ENCODE measurements at regions not wholly inside any gene's neighbourhood (a gene's known extent, or its start where the extent isn't known, plus 50 kb on each side); places are given as distances from the start of the nearest gene placed in this dataset.

DNA sequence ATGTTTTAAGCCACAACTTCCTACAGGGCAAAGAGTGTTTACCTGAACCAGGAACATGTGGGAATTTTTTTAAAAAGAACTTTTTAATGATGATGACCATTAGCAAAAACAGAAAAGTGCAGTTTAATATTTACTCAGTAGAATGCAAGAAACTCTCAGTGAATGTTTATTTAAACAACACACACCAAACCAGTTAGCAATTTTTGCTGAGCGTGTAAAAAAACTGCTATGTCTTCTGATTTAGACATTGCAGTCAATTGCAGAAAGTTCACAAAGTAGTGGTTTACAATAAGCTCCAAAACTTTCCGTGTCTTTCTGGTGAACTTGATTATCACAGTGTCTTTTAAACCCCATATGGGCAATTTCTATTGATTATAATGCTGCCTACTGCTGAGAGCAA, 273.7 kb upstream of the DIAPH2 start:
- DNase-seq (no peak), ATAC-seq (peak in 3 of 4 donors; percentile 33 to 57 (median 34))
- Histone ChIP-seq H3K27me3 (no peaks in the 10 kb centered on the region), H3K4me1 (peaks cover 0 to 4% (median 0%) of the 10 kb centered on the region in 4 donors), H3K4me3 (no peak overlapping the region), H3K36me3 (no peaks in the 10 kb centered on the region), H3K27ac (peak overlapping the region in 1 of 3 donors; percentile 14), H3K9me3 (no peaks in the 10 kb centered on the region)
- WGBS (ENCODE audit: insufficient coverage, low coverage, low lambda C conversion rate, missing lambda C conversion rate) = 38% methylated on average over 2 of the region's 2 CpGs
- intact Hi-C loops (cut with DNase I) = no loop called here
- no peak for TF ChIP-seq POLR2A (IDR thresholded peaks at IDR 0.05)
- TF ChIP-seq, protein P1, sequence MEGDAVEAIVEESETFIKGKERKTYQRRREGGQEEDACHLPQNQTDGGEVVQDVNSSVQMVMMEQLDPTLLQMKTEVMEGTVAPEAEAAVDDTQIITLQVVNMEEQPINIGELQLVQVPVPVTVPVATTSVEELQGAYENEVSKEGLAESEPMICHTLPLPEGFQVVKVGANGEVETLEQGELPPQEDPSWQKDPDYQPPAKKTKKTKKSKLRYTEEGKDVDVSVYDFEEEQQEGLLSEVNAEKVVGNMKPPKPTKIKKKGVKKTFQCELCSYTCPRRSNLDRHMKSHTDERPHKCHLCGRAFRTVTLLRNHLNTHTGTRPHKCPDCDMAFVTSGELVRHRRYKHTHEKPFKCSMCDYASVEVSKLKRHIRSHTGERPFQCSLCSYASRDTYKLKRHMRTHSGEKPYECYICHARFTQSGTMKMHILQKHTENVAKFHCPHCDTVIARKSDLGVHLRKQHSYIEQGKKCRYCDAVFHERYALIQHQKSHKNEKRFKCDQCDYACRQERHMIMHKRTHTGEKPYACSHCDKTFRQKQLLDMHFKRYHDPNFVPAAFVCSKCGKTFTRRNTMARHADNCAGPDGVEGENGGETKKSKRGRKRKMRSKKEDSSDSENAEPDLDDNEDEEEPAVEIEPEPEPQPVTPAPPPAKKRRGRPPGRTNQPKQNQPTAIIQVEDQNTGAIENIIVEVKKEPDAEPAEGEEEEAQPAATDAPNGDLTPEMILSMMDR (IDR thresholded peaks at IDR 0.05) = no peak

GRCh38 chrX:96417695-96418094, 266.9 kb upstream of the DIAPH2 start:
- Histone ChIP-seq H3K4me1 (no peaks in the 10 kb centered on the region), H3K36me3 (no peaks in the 10 kb centered on the region), H3K9me3 (no peaks in the 10 kb centered on the region), H3K4me3 (no peak overlapping the region), H3K27ac (no peak overlapping the region), H3K27me3 (no peaks in the 10 kb centered on the region)
- 71% methylated on average over 4 of the region's 4 CpGs for WGBS (ENCODE audit: insufficient coverage, low coverage, low lambda C conversion rate, missing lambda C conversion rate)
- ATAC-seq (no peak), DNase-seq (no peak)
- intact Hi-C loops (cut with DNase I) = no loop called here
- TF ChIP-seq POLR2A (IDR thresholded peaks at IDR 0.05) = no peak

DNA sequence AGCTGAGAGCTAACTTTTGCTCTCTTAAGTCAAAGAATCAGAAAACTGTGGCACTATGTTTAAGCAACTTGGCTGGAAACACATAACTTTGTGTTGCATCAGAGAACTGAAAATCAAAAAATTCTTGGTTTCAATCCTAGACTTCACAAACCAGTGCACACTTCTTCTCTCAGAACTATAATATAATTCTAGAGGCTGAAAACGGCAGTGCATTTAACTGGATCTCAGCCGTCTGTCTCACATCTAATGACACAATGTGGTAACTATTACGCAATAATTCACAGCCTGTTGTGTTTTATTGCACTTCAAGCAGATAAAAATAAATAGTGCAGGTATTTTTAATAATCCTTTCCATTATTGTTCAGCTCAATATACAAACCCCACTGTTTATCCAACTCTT, 260.6 kb upstream of the DIAPH2 start:
- no peak overlapping the region for H3K27ac ChIP-seq

GRCh38 chrX:96425200-96425599, 259.4 kb upstream of the DIAPH2 start:
- Histone ChIP-seq H3K9me3 (no peaks in the 10 kb centered on the region), H3K27ac (no peak overlapping the region), H3K36me3 (no peaks in the 10 kb centered on the region), H3K4me1 (no peaks in the 10 kb centered on the region), H3K4me3 (no peak overlapping the region), H3K27me3 (no peaks in the 10 kb centered on the region)
- intact Hi-C loops (cut with DNase I) = no loop called here
- ATAC-seq (no peak), DNase-seq (no peak)
- no peak for TF ChIP-seq POLR2A (IDR thresholded peaks at IDR 0.05)
- TF ChIP-seq, protein P1 (IDR thresholded peaks at IDR 0.05) = no peak

More for the DNA sequence above, 260.6 kb upstream of the DIAPH2 start:
- DNase-seq (no peak), ATAC-seq (peak in 3 of 4 donors; percentile 43 to 50 (median 49))
- WGBS (ENCODE audit: insufficient coverage, low coverage, low lambda C conversion rate, missing lambda C conversion rate) = 15% methylated on average over 3 of the region's 3 CpGs
- Histone ChIP-seq H3K27me3 (no peaks in the 10 kb centered on the region), H3K4me3 (no peak overlapping the region), H3K9me3 (no peaks in the 10 kb centered on the region), H3K36me3 (no peaks in the 10 kb centered on the region), H3K4me1 (no peaks in the 10 kb centered on the region)
- intact Hi-C loops (cut with DNase I) = no loop called here
- TF ChIP-seq POLR2A (IDR thresholded peaks at IDR 0.05) = no peak
- TF ChIP-seq, protein P1 (IDR thresholded peaks at IDR 0.05) = peak in 1 of 4 donors; percentile 14

GRCh38 chrX:96430756-96431455, 253.7 kb upstream of the DIAPH2 start:
- Histone ChIP-seq H3K4me1 (peaks cover 0 to 6% (median 0%) of the 10 kb centered on the region in 4 donors), H3K27ac (no peak overlapping the region), H3K27me3 (no peaks in the 10 kb centered on the region), H3K36me3 (no peaks in the 10 kb centered on the region), H3K4me3 (no peak overlapping the region), H3K9me3 (no peaks in the 10 kb centered on the region)
- WGBS (ENCODE audit: insufficient coverage, low coverage, low lambda C conversion rate, missing lambda C conversion rate) = 45% methylated on average over 2 of the region's 2 CpGs
- TF ChIP-seq, protein P1 (IDR thresholded peaks at IDR 0.05) = no peak
- no peak for TF ChIP-seq POLR2A (IDR thresholded peaks at IDR 0.05)
- intact Hi-C loops (cut with DNase I) = no loop called here
- ATAC-seq (no peak), DNase-seq (no peak)

All from right lobe of liver (tissue), 6 donors.